HG02981 (cell line): ENCODE measurements at regions not wholly inside any gene's neighbourhood (a gene's known extent, or its start where the extent isn't known, plus 50 kb on each side); places are given as distances from the start of the nearest gene placed in this dataset.

Source experiments
- ATAC-seq: cut with Tn5 transposase; IDR thresholded peaks from one replicate; pipeline ENCODE4 v1.9.1; 2021; ENCODE audit warnings: mild to moderate bottlenecking, moderate library complexity; ENCODE audit not compliant: unreplicated experiment

DNA sequence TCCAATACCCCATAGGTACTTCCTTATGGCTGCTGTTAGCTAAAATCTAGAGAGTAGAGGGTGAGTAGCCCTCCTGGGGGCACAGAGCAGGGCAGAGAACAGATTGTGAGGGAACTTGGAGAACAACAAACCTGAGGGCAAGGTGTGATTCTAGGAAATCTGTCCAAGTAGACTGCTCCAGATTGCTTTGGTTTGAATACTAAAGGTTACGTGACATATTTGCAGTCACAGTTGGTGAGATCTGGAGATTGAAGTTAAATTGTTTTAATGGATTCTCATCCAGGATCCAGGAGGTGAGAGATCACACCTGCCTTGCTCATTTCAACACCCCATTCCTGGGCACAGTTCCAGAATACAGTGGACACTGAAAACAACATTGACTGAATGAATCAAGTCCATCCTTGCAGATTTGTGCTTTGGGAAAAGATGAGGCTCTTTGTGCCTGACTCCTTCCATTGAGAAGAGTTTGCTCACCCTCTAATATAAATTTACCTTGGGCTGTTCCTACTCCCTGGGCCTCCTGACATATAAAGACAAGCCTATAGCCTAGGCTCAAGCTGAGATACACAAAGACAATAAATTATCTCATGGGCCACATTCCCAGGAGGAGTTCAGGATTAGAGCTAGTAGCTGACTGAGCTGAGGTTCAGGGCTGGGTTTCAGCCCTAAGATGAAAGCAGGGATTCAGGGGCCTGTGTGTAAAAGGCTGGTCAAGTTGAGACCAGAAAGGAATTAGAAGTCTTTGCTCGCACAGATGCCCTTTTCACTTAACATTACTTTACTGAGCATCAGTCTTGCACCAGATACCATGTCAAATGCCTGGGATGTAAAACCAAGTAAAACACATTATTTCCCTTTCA is 400.9 kb upstream of the MCTP2 start:
- ATAC-seq, result no peak

- ATAC-seq, result no peak
Measured at GRCh38 chr15:93829115-93829870, 402.1 kb upstream of the MCTP2 start.

- no peak for ATAC-seq
Measured at GRCh38 chr15:93826790-93827189, 404.6 kb upstream of the MCTP2 start.

DNA sequence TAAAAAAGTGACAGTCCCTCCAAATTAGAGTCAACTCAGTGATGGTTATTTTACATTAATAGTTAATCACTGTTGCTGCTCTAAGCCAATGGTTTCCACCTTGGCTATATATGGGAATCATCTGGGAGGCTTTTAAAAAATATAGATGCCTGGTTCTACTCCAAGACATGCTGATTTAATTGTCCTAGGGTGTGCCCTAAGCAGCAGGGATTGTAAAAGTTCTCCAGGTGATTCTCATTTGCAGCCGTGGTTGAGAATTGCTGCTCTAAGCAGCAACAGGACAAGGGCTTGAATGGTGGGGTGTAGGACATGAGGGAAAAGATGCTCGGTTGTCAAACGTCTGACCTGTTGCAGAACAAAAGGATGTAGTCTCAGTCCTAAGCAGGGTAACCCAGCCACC is 405.1 kb upstream of the MCTP2 start:
- no peak for ATAC-seq

DNA sequence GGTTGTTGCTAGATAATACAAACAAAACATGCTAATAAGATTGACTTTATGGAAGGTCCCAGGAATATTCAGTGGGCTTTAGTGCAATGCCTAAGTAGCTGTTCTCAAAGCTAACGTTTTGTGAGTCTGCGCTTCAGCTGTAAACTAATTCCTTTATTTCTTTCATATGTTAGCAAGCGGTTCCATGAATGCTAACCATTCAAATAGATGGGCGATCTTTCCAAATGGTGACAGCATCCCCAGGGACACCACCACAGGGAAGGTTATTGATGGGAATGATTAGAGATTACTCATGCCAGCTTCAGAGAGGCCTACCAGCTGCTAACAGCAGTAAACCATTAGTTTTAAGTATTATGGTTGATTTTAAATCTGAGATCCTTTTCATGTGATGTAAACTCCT is 405.7 kb upstream of the MCTP2 start:
- no peak for ATAC-seq

DNA sequence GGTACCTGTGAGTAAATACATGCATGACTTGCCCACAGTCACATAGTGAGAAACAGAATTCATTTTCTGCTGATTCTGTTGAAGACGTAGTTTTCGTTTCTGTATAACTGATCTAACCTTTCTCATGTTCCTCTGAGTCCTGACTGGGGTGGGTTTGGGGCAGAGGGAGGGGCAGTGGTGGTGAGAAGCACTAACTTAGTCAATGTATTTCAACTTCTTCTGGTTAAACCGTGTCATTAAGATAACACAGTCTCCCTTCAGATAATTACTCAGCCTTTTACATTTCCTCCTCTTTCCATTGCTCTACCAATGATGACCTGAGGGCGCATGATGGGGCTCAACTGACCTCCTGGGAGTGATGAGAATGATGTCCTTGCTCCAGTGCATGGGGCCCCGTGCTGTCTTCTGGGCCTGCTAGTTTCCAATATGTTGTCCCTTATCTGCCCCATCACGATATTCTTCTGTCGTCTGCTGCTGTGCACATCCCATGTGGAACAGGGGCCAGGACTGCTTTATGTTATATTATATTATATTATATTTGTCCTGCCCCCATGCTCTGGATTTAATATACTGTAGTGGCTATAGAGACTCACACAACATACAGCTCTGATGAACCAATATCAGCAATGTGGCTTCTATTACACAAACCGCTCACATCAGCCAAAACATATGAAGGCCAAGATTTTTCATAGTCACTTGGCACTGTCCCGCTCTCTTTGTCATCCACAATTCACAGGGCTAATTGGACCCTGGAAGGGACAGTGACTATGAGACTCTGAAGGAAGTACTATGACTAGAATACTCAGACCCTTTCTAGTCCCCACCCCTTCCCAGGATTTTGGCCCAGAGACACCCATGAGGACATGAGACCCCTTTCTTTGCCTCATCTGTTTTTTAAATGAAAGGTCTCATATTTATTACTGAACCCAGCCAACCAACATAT is 407.1 kb upstream of the MCTP2 start:
- ATAC-seq, result no peak

DNA sequence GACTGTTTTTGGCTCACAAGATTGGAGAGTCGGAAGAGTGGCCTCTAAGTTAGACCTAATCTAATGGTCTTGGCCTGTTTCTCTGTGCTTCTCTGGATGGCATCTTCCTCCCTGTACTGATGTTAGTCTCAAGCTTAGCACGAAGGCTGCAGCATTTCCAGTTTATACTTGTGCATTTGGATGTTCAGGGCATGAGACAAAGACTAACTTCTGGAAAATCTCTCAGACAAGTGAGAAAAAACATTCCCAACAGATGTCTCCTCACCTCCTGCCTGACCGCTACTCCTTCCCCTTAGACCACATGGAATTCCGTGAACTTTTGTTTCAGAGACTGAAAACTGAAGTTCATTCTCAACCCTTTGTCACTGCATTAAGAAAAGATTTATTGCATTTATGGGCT is 410.8 kb upstream of the MCTP2 start:
- no peak for ATAC-seq

DNA sequence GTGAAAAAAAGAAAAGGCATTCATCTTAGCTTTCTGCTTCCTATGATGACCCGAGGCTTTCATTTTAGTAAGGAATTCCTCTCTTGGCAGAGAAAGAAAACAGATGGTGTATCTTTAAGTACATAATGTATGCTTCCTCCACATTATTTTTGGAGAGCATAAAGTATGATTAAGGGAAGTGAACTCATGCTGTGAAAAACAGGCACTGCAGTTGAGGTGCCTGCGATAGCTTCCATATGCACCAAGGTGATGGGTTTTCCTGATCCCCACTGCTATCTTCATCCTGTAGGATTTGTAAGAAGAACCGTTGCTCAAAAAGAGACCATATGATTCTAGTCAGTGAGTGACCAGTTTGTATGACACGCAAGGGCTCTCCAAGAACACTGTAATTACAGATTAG is 411.5 kb upstream of the MCTP2 start:
- no peak for ATAC-seq

GRCh38 chr15:93816815-93817214 is 414.5 kb upstream of the MCTP2 start:
- no peak for ATAC-seq

- ATAC-seq, result no peak
Measured at GRCh38 chr15:93811305-93811704, 420.1 kb upstream of the MCTP2 start.

GRCh38 chr15:93809516-93809915 is 421.8 kb upstream of the MCTP2 start:
- ATAC-seq, result no peak

- ATAC-seq, result no peak
Measured at GRCh38 chr15:93803421-93804152, 427.8 kb upstream of the MCTP2 start.

DNA sequence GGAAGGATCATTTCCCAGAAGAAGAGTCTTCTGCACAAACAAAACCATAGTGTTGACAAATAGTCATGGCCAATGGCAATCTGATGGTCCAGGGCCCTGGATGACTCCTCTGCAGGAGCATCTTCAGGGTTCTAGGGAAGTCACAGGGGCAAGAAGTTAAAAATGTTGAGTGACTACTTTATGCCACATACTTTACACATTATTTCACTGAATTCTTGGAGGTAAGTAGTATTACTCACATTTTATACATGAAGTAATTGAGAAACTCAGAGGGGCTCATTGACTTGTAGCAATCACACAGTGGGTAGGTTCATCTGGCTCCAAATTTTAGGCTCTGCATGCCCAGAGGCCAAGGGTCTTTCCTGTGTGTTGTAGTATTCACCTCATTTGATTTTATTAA is 430.2 kb upstream of the MCTP2 start:
- ATAC-seq, result no peak

DNA sequence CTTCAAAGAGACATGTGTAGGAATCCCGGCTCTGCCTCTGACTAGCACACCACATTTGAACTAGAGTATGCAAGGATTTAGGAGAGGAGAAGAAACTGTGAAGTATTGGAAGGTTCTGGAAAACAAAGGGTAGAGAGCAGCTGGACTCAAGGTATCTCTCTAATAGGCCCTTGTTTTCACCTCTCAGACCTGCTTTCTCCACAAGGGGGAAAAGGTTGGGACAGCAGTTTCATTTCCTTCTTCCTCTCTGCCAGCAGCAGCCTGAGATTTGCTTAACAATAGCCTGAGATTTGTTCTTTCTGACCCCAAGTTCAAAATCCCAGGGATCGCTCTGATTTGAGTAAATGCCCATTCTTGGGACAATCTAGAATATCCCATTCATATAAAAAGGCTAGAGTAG is 430.6 kb upstream of the MCTP2 start:
- no peak for ATAC-seq

DNA sequence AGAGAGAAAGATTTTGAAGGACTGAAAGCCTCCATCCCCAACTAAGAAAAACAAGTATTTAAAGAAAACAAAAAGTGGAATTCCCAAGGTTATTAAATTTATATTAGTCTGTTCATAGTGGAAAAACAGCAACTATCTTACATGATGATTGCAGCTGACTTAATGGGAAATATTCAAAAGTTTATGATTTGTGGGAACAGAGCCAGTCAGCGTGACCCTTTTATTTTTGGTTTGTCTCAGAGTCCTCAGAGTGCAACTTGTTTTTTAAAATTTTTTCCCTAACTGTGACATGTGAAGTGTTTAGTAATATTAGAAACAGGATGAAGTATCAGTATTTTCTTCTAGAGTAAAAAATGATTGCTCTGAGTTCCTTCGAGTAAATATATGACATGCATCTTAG is 441.9 kb upstream of the MCTP2 start:
- no peak for ATAC-seq

DNA sequence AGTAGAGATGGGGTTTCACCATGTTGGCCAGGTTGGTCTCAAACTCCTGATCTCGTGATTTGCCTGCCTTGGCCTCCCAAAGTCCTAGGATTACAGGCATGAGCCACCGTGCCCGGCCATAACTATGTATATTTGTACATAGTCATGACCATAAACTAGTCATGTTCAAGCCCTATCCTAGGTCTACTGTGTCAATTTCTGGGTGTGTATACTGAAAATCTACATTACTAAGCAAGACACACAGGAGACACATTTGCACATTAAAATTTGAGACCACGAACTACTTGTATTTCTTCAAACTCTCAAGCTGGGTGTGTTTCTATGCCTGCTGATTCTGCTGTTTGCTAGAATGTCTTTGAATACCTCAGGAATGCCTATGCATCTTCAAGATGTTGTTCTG is 451.3 kb upstream of the MCTP2 start:
- ATAC-seq, result no peak

DNA sequence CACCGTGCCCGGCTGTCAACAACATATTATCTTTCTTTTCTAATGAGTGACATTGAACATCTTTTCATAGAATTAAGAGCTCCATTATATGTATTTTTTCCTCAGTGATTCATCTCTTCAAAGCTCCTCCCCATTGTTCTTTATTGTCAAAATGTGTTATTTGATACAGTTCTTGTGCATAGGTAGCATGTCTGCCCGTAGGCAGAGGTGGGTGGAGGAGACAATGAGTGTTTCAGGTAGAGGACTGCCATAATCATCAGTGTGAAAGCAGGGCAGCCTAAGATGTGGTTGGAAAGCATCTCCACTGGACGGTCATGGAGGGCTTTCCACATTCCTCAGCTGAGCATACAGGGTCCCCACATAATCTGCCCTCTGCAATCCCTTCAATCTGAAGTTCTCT is 452.0 kb upstream of the MCTP2 start:
- ATAC-seq, result no peak

DNA sequence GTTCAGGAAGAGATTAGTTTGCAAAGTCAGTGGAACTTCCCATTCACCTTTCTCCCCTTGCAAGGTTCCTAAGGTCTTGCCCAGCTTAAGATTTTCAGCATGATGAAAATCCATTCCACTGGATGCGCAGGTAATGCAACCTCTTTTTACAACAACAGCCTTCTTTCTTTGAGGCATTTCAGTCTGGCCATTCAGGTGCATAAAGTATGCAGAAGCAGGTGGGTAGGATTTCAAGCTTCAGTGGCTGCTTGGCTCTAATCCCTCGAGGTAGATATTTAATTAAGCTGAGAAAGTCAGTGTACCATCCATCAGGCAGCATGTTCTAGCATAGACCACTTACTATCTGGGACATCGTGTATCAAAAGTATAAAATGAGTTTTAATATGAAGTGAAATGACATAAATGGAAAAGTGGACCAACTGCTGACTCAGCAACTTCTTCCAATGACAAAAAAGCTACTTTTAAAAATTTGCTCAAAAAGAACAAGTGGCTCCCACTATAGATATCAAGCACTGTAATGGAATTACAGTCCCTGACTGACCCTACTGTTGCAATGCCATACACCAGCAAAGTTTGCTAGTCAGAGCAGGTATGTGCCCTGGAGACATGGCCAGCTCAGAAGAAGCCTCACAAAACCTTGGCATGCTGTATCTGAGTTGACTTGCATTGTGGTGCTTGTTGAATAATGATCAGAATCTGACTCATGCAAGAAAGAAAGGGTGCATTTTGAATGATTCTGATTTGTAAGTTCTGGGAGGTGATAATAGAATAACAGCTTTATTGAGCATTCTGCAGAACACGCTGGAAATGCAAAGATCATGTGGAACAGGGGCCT is 459.9 kb upstream of the MCTP2 start:
- ATAC-seq, result no peak

DNA sequence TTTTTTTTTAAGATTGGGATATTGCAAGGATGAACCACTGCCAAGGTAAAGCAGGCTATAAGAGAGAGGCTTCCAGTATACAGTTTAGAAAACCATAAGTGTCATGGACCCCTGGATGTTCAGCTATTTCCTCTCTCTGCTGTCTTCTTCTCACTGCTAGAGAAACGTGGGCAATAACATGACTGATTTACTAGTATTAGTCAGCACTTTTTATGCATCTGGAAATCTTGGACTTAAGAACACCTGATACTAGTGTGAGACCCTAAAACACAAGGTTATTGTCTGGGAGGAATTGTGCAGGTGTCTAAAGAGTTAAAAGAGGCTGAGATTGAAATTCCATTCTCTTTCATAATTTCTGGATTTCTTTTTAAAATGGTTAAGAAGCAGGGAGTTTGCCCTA is 460.6 kb upstream of the MCTP2 start:
- ATAC-seq, result no peak

DNA sequence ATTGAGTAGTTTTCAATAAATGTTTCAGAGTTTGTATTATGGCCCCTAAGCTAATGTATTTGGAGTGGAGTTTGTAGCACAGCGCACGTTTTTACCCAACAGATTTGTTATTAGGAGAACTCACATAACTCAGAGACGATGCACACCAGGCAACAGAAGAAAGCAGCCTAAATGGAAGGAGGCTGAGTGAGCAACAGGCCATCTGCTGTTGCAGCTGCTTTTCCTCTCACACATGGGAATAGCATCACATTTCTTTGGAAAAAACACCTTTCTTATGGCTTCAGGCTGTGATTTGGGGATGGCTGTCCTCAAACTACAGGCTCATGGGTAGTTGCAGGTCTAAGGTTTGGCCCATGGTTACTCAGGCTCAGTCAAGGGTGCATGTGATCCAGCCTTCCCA is 469.3 kb upstream of the MCTP2 start:
- ATAC-seq, result no peak
